AG10803 (cell line): ENCODE measurements at regions not wholly inside any gene's neighbourhood (a gene's known extent, or its start where the extent isn't known, plus 50 kb on each side); places are given as distances from the start of the nearest gene placed in this dataset.

Source experiments
- DNase-seq: peaks from one replicate; pipeline ENCODE4 v3.0.0; 2010; ENCODE audit warnings: low read depth
- H3K4me3 ChIP-seq: 2 replicates; pipeline ENCODE4 v1.5.1; 2011; ENCODE audit warnings: mild to moderate bottlenecking, low read length, control low read depth
- TF ChIP-seq, protein P1 (sequence below): conservative IDR thresholded peaks from 2 replicates; pipeline ENCODE4 v1.5.1; 2011; ENCODE audit warnings: mild to moderate bottlenecking, low read length, control low read depth, inconsistent platforms

- H3K4me3 ChIP-seq, result no peak overlapping the region
- no peak for DNase-seq
- TF ChIP-seq, protein P1, sequence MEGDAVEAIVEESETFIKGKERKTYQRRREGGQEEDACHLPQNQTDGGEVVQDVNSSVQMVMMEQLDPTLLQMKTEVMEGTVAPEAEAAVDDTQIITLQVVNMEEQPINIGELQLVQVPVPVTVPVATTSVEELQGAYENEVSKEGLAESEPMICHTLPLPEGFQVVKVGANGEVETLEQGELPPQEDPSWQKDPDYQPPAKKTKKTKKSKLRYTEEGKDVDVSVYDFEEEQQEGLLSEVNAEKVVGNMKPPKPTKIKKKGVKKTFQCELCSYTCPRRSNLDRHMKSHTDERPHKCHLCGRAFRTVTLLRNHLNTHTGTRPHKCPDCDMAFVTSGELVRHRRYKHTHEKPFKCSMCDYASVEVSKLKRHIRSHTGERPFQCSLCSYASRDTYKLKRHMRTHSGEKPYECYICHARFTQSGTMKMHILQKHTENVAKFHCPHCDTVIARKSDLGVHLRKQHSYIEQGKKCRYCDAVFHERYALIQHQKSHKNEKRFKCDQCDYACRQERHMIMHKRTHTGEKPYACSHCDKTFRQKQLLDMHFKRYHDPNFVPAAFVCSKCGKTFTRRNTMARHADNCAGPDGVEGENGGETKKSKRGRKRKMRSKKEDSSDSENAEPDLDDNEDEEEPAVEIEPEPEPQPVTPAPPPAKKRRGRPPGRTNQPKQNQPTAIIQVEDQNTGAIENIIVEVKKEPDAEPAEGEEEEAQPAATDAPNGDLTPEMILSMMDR, result no peak
Observed at GRCh38 chr15:79513417-79513816, 81.3 kb downstream of the MINAR1 start.

- DNase-seq, result no peak
- TF ChIP-seq, protein P1, result no peak
- H3K4me3 ChIP-seq, result no peak overlapping the region
Observed at GRCh38 chr15:79513940-79514339, 81.8 kb downstream of the MINAR1 start.

- TF ChIP-seq, protein P1, result no peak
- no peak for DNase-seq
- H3K4me3 ChIP-seq, result no peak overlapping the region
Observed at GRCh38 chr15:79515300-79516027, 83.3 kb downstream of the MINAR1 start.

- no peak overlapping the region for H3K4me3 ChIP-seq
- DNase-seq, result no peak
- TF ChIP-seq, protein P1, result no peak
Observed at GRCh38 chr15:79516155-79516554, 84.0 kb downstream of the MINAR1 start.

GRCh38 chr15:79516646-79517045 lies 84.5 kb downstream of the MINAR1 start:
- no peak for DNase-seq
- TF ChIP-seq, protein P1, result no peak
- H3K4me3 ChIP-seq, result no peak overlapping the region

DNA sequence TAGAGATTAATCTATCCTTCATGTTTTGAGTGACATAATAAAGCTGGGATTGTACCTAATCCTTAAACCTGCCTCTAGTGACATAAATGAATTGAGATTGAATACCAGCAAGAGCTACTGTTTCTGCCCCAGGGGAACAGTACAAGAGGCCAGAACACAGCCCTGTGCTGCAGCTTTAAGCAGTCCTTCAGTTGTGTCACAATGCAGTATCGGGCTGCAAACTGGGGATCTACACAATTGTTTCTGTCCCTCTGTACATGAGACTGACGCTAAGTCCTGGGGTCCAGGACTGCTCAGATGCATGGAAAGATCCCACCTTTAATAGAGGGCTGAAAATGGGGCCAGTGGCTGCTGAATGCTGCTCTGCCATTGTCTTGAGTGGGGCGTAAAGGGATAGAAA lies 87.5 kb downstream of the MINAR1 start:
- TF ChIP-seq, protein P1, result no peak
- DNase-seq, result no peak
- no peak overlapping the region for H3K4me3 ChIP-seq

DNA sequence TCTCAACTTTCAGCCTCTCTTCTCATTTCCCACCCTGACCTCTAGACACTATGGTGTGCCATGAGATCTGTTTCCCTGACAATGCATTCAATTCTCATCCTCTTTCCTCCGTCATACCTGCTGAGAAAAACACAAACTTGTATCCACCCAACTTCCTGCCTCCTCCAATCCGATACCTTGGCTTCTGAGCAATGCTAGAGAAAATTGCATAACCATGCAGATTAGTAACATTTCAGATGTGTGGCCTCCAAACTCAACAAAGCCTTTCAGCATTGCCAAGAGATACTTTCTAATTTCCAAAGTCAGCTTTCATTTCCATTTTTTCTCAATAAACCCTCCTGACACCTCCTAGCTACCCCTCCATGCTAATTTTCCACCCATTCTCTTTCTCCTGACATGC lies 88.5 kb downstream of the MINAR1 start:
- H3K4me3 ChIP-seq, result no peak overlapping the region
- TF ChIP-seq, protein P1, result no peak
- DNase-seq, result no peak
